Neural progenitor cell (in vitro differentiated cells): ENCODE measurements at regions not wholly inside any gene's neighbourhood (a gene's known extent, or its start where the extent isn't known, plus 50 kb on each side); places are given as distances from the start of the nearest gene placed in this dataset.

Experiments
- DNase-seq: peaks from one replicate; pipeline ENCODE4 v3.0.0-alpha.2; 2016; ENCODE audit warnings: low spot score
- H2AFZ ChIP-seq: fragments of 200-600 bp; sonication (generic); replicated peaks from 2 replicates; pipeline ENCODE4 v1.6.1; 2016; ENCODE audit warnings: antibody characterized with exemption
- H3F3A ChIP-seq: fragments of 200-600 bp; sonication (generic); 2 replicates; pipeline ENCODE4 v1.6.1; 2016; ENCODE audit warnings: antibody characterized with exemption, low read depth
- H3K27ac ChIP-seq: fragments of 200-600 bp; sonication (generic); 2 replicates; pipeline ENCODE4 v1.5.1; 2016; ENCODE audit warnings: mild to moderate bottlenecking
- H3K27me3 ChIP-seq: fragments of 200-600 bp; sonication (generic); 2 replicates; pipeline ENCODE4 v1.6.1; 2016; ENCODE audit warnings: mild to moderate bottlenecking, moderate library complexity
- H3K36me3 ChIP-seq: fragments of 200-600 bp; sonication (generic); 2 replicates; pipeline ENCODE4 v1.5.1; 2016
- H3K4me1 ChIP-seq: fragments of 200-600 bp; sonication (generic); 2 replicates; pipeline ENCODE4 v1.6.1; 2016; ENCODE audit warnings: mixed run types
- H3K4me2 ChIP-seq: fragments of 200-600 bp; sonication (generic); 2 replicates; pipeline ENCODE4 v1.6.1; 2016
- H3K4me3 ChIP-seq: fragments of 200-600 bp; sonication (generic); 2 replicates; pipeline ENCODE4 v1.5.1; 2016
- H3K79me2 ChIP-seq: fragments of 200-600 bp; sonication (generic); 2 replicates; pipeline ENCODE4 v1.6.1; 2016; ENCODE audit warnings: low read depth
- H3K9ac ChIP-seq: fragments of 200-600 bp; sonication (generic); 2 replicates; pipeline ENCODE4 v1.6.1; 2016
- H3K9me3 ChIP-seq: fragments of 200-600 bp; sonication (generic); 2 replicates; pipeline ENCODE4 v1.5.1; 2016; ENCODE audit warnings: low read depth
- H4K20me1 ChIP-seq: fragments of 200-600 bp; sonication (generic); 2 replicates; pipeline ENCODE4 v1.6.1; 2016; ENCODE audit warnings: low read depth
- H3K27ac Mint-ChIP-seq: 3 replicates; pipeline ENCODE4 v1.8.0; 2021; ENCODE audit warnings: mixed read lengths
- H3K27me3 Mint-ChIP-seq: 2 replicates; pipeline ENCODE4 v1.8.0; 2022; ENCODE audit warnings: low read depth, mild to moderate bottlenecking, inconsistent platforms, moderate library complexity, mixed read lengths; ENCODE audit not compliant: insufficient read depth
- H3K36me3 Mint-ChIP-seq: 3 replicates; pipeline ENCODE4 v1.8.0; 2021; ENCODE audit warnings: mixed read lengths
- H3K4me1 Mint-ChIP-seq: 3 replicates; pipeline ENCODE4 v1.8.0; 2021; ENCODE audit warnings: mixed read lengths
- H3K4me3 Mint-ChIP-seq: 3 replicates; pipeline ENCODE4 v1.8.0; 2021; ENCODE audit warnings: mild to moderate bottlenecking, moderate library complexity, mixed read lengths
- H3K9me3 Mint-ChIP-seq: 3 replicates; pipeline ENCODE4 v1.8.0; 2020; ENCODE audit warnings: mixed read lengths
- CTCF ChIP-seq: fragments of 200-600 bp; sonication (generic); IDR thresholded peaks from 2 replicates; pipeline ENCODE4 v1.5.1; 2017; ENCODE audit warnings: antibody characterized with exemption, mild to moderate bottlenecking
- EZH2 ChIP-seq: fragments of 200-600 bp; sonication (generic); IDR thresholded peaks from 2 replicates; pipeline ENCODE4 v1.6.1; 2017; ENCODE audit warnings: antibody characterized with exemption, mild to moderate bottlenecking, moderate library complexity
- EZH2phosphoT487 ChIP-seq: fragments of 200-600 bp; sonication (generic); IDR thresholded peaks from 2 replicates; pipeline ENCODE4 v1.6.1; 2017; ENCODE audit warnings: antibody characterized with exemption

- no peaks in the 10 kb centered on the region for H3K79me2 ChIP-seq
- no peaks in the 10 kb centered on the region for H3K4me1 ChIP-seq
- no peak overlapping the region for H2AFZ ChIP-seq
- TF ChIP-seq EZH2phosphoT487 (no peak), EZH2 (no peak), CTCF (no peak)
- H4K20me1 ChIP-seq, result no peaks in the 10 kb centered on the region
- H3K4me3 ChIP-seq, result no peak overlapping the region
- H3K9me3 ChIP-seq, result no peaks in the 10 kb centered on the region
- no peaks in the 10 kb centered on the region for H3K36me3 ChIP-seq
- no peak overlapping the region for H3K9ac ChIP-seq
- no peaks in the 10 kb centered on the region for H3K27me3 ChIP-seq
- Mint-ChIP-seq H3K9me3 (peaks cover 2% of the 10 kb centered on the region), H3K27ac (no peak overlapping the region), H3K4me1 (peaks cover 10% of the 10 kb centered on the region), H3K4me3 (no peak overlapping the region), H3K36me3 (no peaks in the 10 kb centered on the region), H3K27me3 (peaks cover 3% of the 10 kb centered on the region)
- no peak for DNase-seq
- peaks cover 4% of the 10 kb centered on the region for H3F3A ChIP-seq
- no peak overlapping the region for H3K4me2 ChIP-seq
- no peak overlapping the region for H3K27ac ChIP-seq
These were observed 380.4 kb downstream of the GPM6A start for GRCh38 chr4:175431694-175432093.

GRCh38 chr4:175435381-175435783 lies 376.7 kb downstream of the GPM6A start:
- H2AFZ ChIP-seq, result peak overlapping the region; percentile 79
- no peaks in the 10 kb centered on the region for H3K36me3 ChIP-seq
- Mint-ChIP-seq H3K27me3 (no peaks in the 10 kb centered on the region), H3K4me1 (peaks cover 12% of the 10 kb centered on the region), H3K36me3 (no peaks in the 10 kb centered on the region), H3K27ac (no peak overlapping the region), H3K9me3 (no peaks in the 10 kb centered on the region), H3K4me3 (no peak overlapping the region)
- H3K4me3 ChIP-seq, result no peak overlapping the region
- H3K27ac ChIP-seq, result no peak overlapping the region
- no peaks in the 10 kb centered on the region for H4K20me1 ChIP-seq
- H3K9ac ChIP-seq, result no peak overlapping the region
- no peak for TF ChIP-seq CTCF
- TF ChIP-seq EZH2phosphoT487, result no peak
- no peak for TF ChIP-seq EZH2
- peaks cover 4% of the 10 kb centered on the region for H3F3A ChIP-seq
- H3K4me2 ChIP-seq, result no peak overlapping the region
- H3K4me1 ChIP-seq, result no peaks in the 10 kb centered on the region
- H3K9me3 ChIP-seq, result no peaks in the 10 kb centered on the region
- DNase-seq, result peak; percentile 1
- H3K79me2 ChIP-seq, result no peaks in the 10 kb centered on the region
- H3K27me3 ChIP-seq, result no peaks in the 10 kb centered on the region

DNA sequence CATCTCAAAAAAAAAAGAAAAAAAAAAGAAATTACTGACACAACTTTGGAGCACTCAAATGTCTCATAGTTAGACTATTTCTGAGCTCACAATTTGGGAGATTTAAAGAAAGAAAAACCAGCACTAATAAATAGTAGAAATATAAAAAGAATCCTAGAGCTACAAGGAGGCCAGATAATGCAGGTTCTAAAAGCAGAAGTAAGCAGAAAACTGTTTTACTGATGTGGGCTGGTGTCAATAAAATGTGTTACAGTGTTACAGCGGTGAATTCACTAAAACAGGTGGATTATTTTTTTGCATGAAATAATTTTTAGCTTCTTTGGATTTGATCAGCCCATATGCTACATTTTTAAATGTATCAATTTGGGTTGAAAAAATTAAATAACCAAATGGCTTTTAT lies 375.9 kb downstream of the GPM6A start:
- H3K27ac ChIP-seq, result no peak overlapping the region
- TF ChIP-seq CTCF (no peak), EZH2 (no peak), EZH2phosphoT487 (no peak)
- no peak overlapping the region for H3K27ac Mint-ChIP-seq

More for the DNA sequence above, 375.9 kb downstream of the GPM6A start:
- Histone ChIP-seq H3K9me3 (no peaks in the 10 kb centered on the region), H3K4me3 (no peak overlapping the region), H3K27me3 (no peaks in the 10 kb centered on the region), H3K4me1 (no peaks in the 10 kb centered on the region), H3K79me2 (no peaks in the 10 kb centered on the region), H3F3A (peaks cover 4% of the 10 kb centered on the region), H3K4me2 (no peak overlapping the region), H3K36me3 (no peaks in the 10 kb centered on the region), H2AFZ (no peak overlapping the region), H3K9ac (no peak overlapping the region), H4K20me1 (no peaks in the 10 kb centered on the region)
- no peaks in the 10 kb centered on the region for H3K9me3 Mint-ChIP-seq
- H3K4me3 Mint-ChIP-seq, result no peak overlapping the region
- no peaks in the 10 kb centered on the region for H3K36me3 Mint-ChIP-seq
- H3K27me3 Mint-ChIP-seq, result no peaks in the 10 kb centered on the region
- peaks cover 14% of the 10 kb centered on the region for H3K4me1 Mint-ChIP-seq
- no peak for DNase-seq
